Astrocyte (in vitro differentiated cells and primary cell): ENCODE measurements at regions not wholly inside any gene's neighbourhood (a gene's known extent, or its start where the extent isn't known, plus 50 kb on each side); places are given as distances from the start of the nearest gene placed in this dataset.

ENCODE experiments used
- DNase-seq: peaks from one replicate; pipeline ENCODE4 v3.0.0-alpha.2; 2010; ENCODE audit warnings: low read depth
- FAIRE-seq: peaks from 2 replicates; lab custom pipeline; 2011; peaks lifted over from hg19 to GRCh38; lab: Jason Lieb, UNC
- H2AFZ ChIP-seq: 2 replicates; pipeline ENCODE4 v1.6.0; 2012; ENCODE audit warnings: low read depth, low read length, inconsistent platforms
- H3K27ac ChIP-seq: 2 replicates; pipeline ENCODE4 v1.5.1; 2011; ENCODE audit warnings: low read depth, low read length, inconsistent platforms
- H3K27me3 ChIP-seq: 2 replicates; pipeline ENCODE4 v1.6.0; 2011; ENCODE audit warnings: low read length, inconsistent platforms; ENCODE audit not compliant: insufficient read depth
- H3K36me3 ChIP-seq: 2 replicates; pipeline ENCODE4 v1.5.1; 2011; ENCODE audit warnings: low read length, inconsistent platforms; ENCODE audit not compliant: insufficient read depth
- H3K4me1 ChIP-seq: 2 replicates; pipeline ENCODE4 v1.5.1; 2011; ENCODE audit warnings: low read length, inconsistent platforms; ENCODE audit not compliant: insufficient read depth
- H3K4me2 ChIP-seq: 2 replicates; pipeline ENCODE4 v1.6.0; 2012; ENCODE audit warnings: low read length, inconsistent platforms
- H3K4me3 ChIP-seq: 2 replicates; pipeline ENCODE4 v1.5.1; 2011; ENCODE audit warnings: low read depth, mild to moderate bottlenecking, low read length, inconsistent platforms; ENCODE audit not compliant: insufficient read depth
- H3K79me2 ChIP-seq: 2 replicates; pipeline ENCODE4 v1.6.0; 2012; ENCODE audit warnings: mild to moderate bottlenecking, low read length, inconsistent platforms; ENCODE audit not compliant: insufficient read depth
- H3K9ac ChIP-seq: 2 replicates; pipeline ENCODE4 v1.6.0; 2012; ENCODE audit warnings: mild to moderate bottlenecking, low read length, inconsistent platforms
- H3K9me3 ChIP-seq: 2 replicates; pipeline ENCODE4 v1.5.1; 2012; ENCODE audit warnings: low read depth, mild to moderate bottlenecking, low read length, inconsistent platforms; ENCODE audit not compliant: insufficient read depth
- H4K20me1 ChIP-seq: 2 replicates; pipeline ENCODE4 v1.6.0; 2012; ENCODE audit warnings: low read length, inconsistent platforms; ENCODE audit not compliant: insufficient read depth
- H3K27ac Mint-ChIP-seq: one replicate; pipeline ENCODE4 v1.8.0; 2021; ENCODE audit warnings: mild to moderate bottlenecking, mixed read lengths; ENCODE audit not compliant: unreplicated experiment
- H3K27me3 Mint-ChIP-seq: one replicate; pipeline ENCODE4 v1.8.0; 2021; ENCODE audit warnings: low read depth, mixed read lengths; ENCODE audit not compliant: unreplicated experiment
- H3K36me3 Mint-ChIP-seq: one replicate; pipeline ENCODE4 v1.8.0; 2021; ENCODE audit warnings: low read depth, mixed read lengths; ENCODE audit not compliant: unreplicated experiment
- H3K4me1 Mint-ChIP-seq: one replicate; pipeline ENCODE4 v1.8.0; 2021; ENCODE audit warnings: low read depth, mixed read lengths; ENCODE audit not compliant: unreplicated experiment
- H3K4me3 Mint-ChIP-seq: one replicate; pipeline ENCODE4 v1.8.0; 2021; ENCODE audit warnings: mild to moderate bottlenecking, moderate library complexity, mixed read lengths; ENCODE audit not compliant: unreplicated experiment
- H3K9me3 Mint-ChIP-seq: one replicate; pipeline ENCODE4 v1.8.0; 2021; ENCODE audit warnings: mild to moderate bottlenecking, mixed read lengths; ENCODE audit not compliant: unreplicated experiment
- EZH2 ChIP-seq: IDR thresholded peaks from 2 replicates; pipeline ENCODE4 v1.6.1; 2012; ENCODE audit warnings: mild to moderate bottlenecking, low read length, inconsistent platforms; ENCODE audit not compliant: insufficient read depth
- TF ChIP-seq, protein P1 (sequence below): IDR thresholded peaks from 2 replicates; pipeline ENCODE4 v1.5.1; 2011; ENCODE audit warnings: low read depth, mild to moderate bottlenecking, inconsistent platforms, low read length, moderate library complexity; ENCODE audit not compliant: insufficient read depth

DNA sequence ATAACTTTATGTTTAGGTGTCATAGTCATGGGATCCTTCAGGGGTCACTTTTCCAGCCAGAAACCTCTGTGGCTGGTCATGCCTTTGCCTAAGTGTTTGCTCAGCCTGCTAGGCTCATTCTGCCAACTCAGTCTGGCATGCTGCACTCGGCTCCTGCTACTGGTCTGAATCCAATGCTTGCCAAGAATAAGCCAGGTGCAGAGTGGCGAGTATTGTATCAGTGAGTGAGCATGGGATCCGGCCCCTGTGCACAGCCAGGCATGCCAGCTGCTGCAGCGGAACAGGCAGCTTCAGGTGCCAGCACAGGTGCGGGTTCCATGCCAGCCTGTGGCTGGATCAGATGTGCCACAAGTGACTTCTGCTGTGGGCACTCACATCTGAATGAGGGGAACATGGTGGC, 1269.3 kb upstream of the CNTN5 start:
- TF ChIP-seq, protein P1, sequence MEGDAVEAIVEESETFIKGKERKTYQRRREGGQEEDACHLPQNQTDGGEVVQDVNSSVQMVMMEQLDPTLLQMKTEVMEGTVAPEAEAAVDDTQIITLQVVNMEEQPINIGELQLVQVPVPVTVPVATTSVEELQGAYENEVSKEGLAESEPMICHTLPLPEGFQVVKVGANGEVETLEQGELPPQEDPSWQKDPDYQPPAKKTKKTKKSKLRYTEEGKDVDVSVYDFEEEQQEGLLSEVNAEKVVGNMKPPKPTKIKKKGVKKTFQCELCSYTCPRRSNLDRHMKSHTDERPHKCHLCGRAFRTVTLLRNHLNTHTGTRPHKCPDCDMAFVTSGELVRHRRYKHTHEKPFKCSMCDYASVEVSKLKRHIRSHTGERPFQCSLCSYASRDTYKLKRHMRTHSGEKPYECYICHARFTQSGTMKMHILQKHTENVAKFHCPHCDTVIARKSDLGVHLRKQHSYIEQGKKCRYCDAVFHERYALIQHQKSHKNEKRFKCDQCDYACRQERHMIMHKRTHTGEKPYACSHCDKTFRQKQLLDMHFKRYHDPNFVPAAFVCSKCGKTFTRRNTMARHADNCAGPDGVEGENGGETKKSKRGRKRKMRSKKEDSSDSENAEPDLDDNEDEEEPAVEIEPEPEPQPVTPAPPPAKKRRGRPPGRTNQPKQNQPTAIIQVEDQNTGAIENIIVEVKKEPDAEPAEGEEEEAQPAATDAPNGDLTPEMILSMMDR = no peak
- no peak for TF ChIP-seq EZH2
- Mint-ChIP-seq H3K4me1 (peaks cover 9% of the 10 kb centered on the region), H3K27me3 (no peaks in the 10 kb centered on the region), H3K4me3 (no peak overlapping the region), H3K36me3 (no peaks in the 10 kb centered on the region), H3K9me3 (no peaks in the 10 kb centered on the region), H3K27ac (no peak overlapping the region)
- Histone ChIP-seq H3K9me3 (peaks cover 4% of the 10 kb centered on the region), H3K4me3 (no peak overlapping the region), H3K36me3 (no peaks in the 10 kb centered on the region), H3K4me1 (no peaks in the 10 kb centered on the region), H3K9ac (no peak overlapping the region), H3K27me3 (no peaks in the 10 kb centered on the region), H3K4me2 (no peak overlapping the region), H4K20me1 (no peaks in the 10 kb centered on the region), H2AFZ (no peak overlapping the region), H3K79me2 (no peaks in the 10 kb centered on the region), H3K27ac (no peak overlapping the region)
- no peak for FAIRE-seq
- DNase-seq = no peak

DNA sequence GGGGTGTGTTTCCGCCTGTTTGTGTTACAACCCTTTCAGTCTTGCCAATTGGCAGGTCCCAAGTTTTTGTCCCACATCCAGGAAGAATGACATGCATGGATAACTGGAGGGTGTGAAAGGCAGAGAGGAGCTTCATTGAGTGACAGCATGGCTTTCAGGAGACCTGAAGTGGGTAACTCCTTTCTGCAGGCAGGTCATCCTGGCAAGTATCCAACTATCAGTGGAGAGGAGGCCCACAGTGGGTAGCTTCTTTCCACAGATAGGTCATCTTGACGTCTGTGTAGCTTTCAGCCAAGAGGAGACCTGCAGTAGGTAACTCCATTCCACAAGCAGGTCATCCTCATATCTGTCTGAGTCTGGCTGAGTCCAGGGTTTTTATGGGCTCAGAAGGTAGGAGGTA, 1268.8 kb upstream of the CNTN5 start:
- no peak overlapping the region for H3K4me2 ChIP-seq
- H3K27me3 ChIP-seq = no peaks in the 10 kb centered on the region
- H3K4me1 ChIP-seq = no peaks in the 10 kb centered on the region
- H3K9me3 ChIP-seq = peaks cover 4% of the 10 kb centered on the region
- DNase-seq (no peak), FAIRE-seq (no peak)
- H3K36me3 ChIP-seq = no peaks in the 10 kb centered on the region
- no peak overlapping the region for H2AFZ ChIP-seq
- H4K20me1 ChIP-seq = no peaks in the 10 kb centered on the region
- H3K27me3 Mint-ChIP-seq = no peaks in the 10 kb centered on the region
- H3K4me3 ChIP-seq = no peak overlapping the region
- no peak overlapping the region for H3K27ac Mint-ChIP-seq
- TF ChIP-seq, protein P1 = no peak
- TF ChIP-seq EZH2 = no peak
- no peak overlapping the region for H3K4me3 Mint-ChIP-seq
- no peaks in the 10 kb centered on the region for H3K79me2 ChIP-seq
- H3K4me1 Mint-ChIP-seq = peaks cover 12% of the 10 kb centered on the region
- no peak overlapping the region for H3K27ac ChIP-seq
- no peaks in the 10 kb centered on the region for H3K36me3 Mint-ChIP-seq
- no peak overlapping the region for H3K9ac ChIP-seq
- no peaks in the 10 kb centered on the region for H3K9me3 Mint-ChIP-seq

DNA sequence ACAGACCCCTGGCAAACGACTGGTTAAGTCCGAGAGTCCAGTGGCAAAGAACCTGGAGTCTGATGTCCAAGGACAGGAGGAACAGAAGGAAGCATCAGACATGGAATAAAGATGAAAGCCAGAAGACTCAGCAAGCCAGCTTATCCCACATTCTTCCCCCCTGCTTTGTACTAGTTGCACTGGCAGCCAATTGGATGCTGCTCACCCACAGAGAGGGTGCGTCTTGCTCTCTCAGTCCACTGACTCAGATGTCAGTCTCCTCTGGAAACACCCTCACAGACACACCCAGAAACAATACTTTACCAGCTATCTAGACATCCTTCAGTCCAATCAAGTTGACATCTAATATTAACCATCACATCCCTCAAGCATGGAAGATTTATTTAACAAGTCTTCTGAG, 1265.8 kb upstream of the CNTN5 start:
- no peaks in the 10 kb centered on the region for H3K4me1 ChIP-seq
- no peak overlapping the region for H3K4me2 ChIP-seq
- no peak overlapping the region for H3K4me3 ChIP-seq
- H3K36me3 ChIP-seq = no peaks in the 10 kb centered on the region
- H2AFZ ChIP-seq = no peak overlapping the region
- H3K9me3 Mint-ChIP-seq = no peaks in the 10 kb centered on the region
- peaks cover 7% of the 10 kb centered on the region for H3K4me1 Mint-ChIP-seq
- no peaks in the 10 kb centered on the region for H4K20me1 ChIP-seq
- DNase-seq = no peak
- H3K9ac ChIP-seq = no peak overlapping the region
- no peaks in the 10 kb centered on the region for H3K79me2 ChIP-seq
- peak overlapping the region; percentile 54 for H3K27ac Mint-ChIP-seq
- H3K27ac ChIP-seq = no peak overlapping the region
- FAIRE-seq = no peak
- no peaks in the 10 kb centered on the region for H3K27me3 ChIP-seq
- no peak for TF ChIP-seq EZH2
- TF ChIP-seq, protein P1 = no peak
- H3K4me3 Mint-ChIP-seq = no peak overlapping the region
- H3K36me3 Mint-ChIP-seq = no peaks in the 10 kb centered on the region
- peaks cover 4% of the 10 kb centered on the region for H3K9me3 ChIP-seq
- H3K27me3 Mint-ChIP-seq = no peaks in the 10 kb centered on the region
